ENCODE measurements at regions not wholly inside any gene's neighbourhood (a gene's known extent, or its start where the extent isn't known, plus 50 kb on each side); places are given as distances from the start of the nearest gene placed in this dataset.
"Not testable (repeated sequence)": the region's sequence is repeated elsewhere in the genome, so short reads cannot be mapped to it uniquely, and the experiment has no call there.

GRCh38 chr13:107642831-107643230 is 572.5 kb downstream of the LIG4 start:
- POLR2A ChIA-PET, result no interaction called here
- CTCF ChIA-PET, result no interaction called here
- no peaks in the 10 kb centered on the region for H3K27me3 Mint-ChIP-seq (ENCODE audit: low read depth)

GRCh38 chr13:107641574-107641973 is 573.8 kb downstream of the LIG4 start:
- no peaks in the 10 kb centered on the region for H3K4me1 Mint-ChIP-seq (ENCODE audit: low read depth)
- no peak for DNase-seq
- no peaks in the 10 kb centered on the region for H3K9me3 Mint-ChIP-seq (ENCODE audit: insufficient read depth)
- H3K27me3 Mint-ChIP-seq (ENCODE audit: low read depth), result no peaks in the 10 kb centered on the region
- H3K36me3 Mint-ChIP-seq (ENCODE audit: low read depth), result no peaks in the 10 kb centered on the region
- POLR2A ChIA-PET, result no interaction called here
- H3K27ac Mint-ChIP-seq, result no peak overlapping the region
- no peak overlapping the region for H3K4me3 Mint-ChIP-seq
- no peak for ATAC-seq
- CTCF ChIA-PET, result no interaction called here

More at GRCh38 chr13:107642831-107643230, 572.5 kb downstream of the LIG4 start:
- H3K27ac Mint-ChIP-seq, result no peak overlapping the region
- no peak for DNase-seq
- H3K9me3 Mint-ChIP-seq (ENCODE audit: insufficient read depth), result no peaks in the 10 kb centered on the region
- H3K4me3 Mint-ChIP-seq, result no peak overlapping the region
- no peaks in the 10 kb centered on the region for H3K4me1 Mint-ChIP-seq (ENCODE audit: low read depth)
- no peak for ATAC-seq
- no peaks in the 10 kb centered on the region for H3K36me3 Mint-ChIP-seq (ENCODE audit: low read depth)

- H3K27me3 Mint-ChIP-seq (ENCODE audit: low read depth), result no peaks in the 10 kb centered on the region
- ATAC-seq, result no peak
- POLR2A ChIA-PET, result no interaction called here
- no peaks in the 10 kb centered on the region for H3K9me3 Mint-ChIP-seq (ENCODE audit: insufficient read depth)
- H3K4me3 Mint-ChIP-seq, result no peak overlapping the region
- no peak for DNase-seq
- CTCF ChIA-PET, result no interaction called here
- H3K27ac Mint-ChIP-seq, result no peak overlapping the region
- H3K4me1 Mint-ChIP-seq (ENCODE audit: low read depth), result no peaks in the 10 kb centered on the region
- no peaks in the 10 kb centered on the region for H3K36me3 Mint-ChIP-seq (ENCODE audit: low read depth)
Observed at GRCh38 chr13:107625648-107626047, 589.7 kb downstream of the LIG4 start.

- no peaks in the 10 kb centered on the region for H3K27me3 Mint-ChIP-seq (ENCODE audit: low read depth)
- peaks cover 6% of the 10 kb centered on the region for H3K9me3 Mint-ChIP-seq (ENCODE audit: insufficient read depth)
- no peak overlapping the region for H3K27ac Mint-ChIP-seq
- no peak for ATAC-seq
- POLR2A ChIA-PET, result no interaction called here
- no peaks in the 10 kb centered on the region for H3K4me1 Mint-ChIP-seq (ENCODE audit: low read depth)
- H3K36me3 Mint-ChIP-seq (ENCODE audit: low read depth), result no peaks in the 10 kb centered on the region
- DNase-seq, result no peak
- CTCF ChIA-PET, result no interaction called here
- no peak overlapping the region for H3K4me3 Mint-ChIP-seq
Observed at GRCh38 chr13:107617527-107617926, 597.8 kb downstream of the LIG4 start.

GRCh38 chr13:107612376-107612775 is 603.0 kb downstream of the LIG4 start:
- CTCF ChIA-PET, result no interaction called here
- H3K27me3 Mint-ChIP-seq (ENCODE audit: low read depth), result no peaks in the 10 kb centered on the region
- DNase-seq, result no peak
- peaks cover 13% of the 10 kb centered on the region for H3K9me3 Mint-ChIP-seq (ENCODE audit: insufficient read depth)
- POLR2A ChIA-PET, result no interaction called here
- no peaks in the 10 kb centered on the region for H3K36me3 Mint-ChIP-seq (ENCODE audit: low read depth)
- ATAC-seq, result no peak
- H3K4me1 Mint-ChIP-seq (ENCODE audit: low read depth), result no peaks in the 10 kb centered on the region
- no peak overlapping the region for H3K4me3 Mint-ChIP-seq
- H3K27ac Mint-ChIP-seq, result no peak overlapping the region

- CTCF ChIA-PET, result no interaction called here
- no peak overlapping the region for H3K27ac Mint-ChIP-seq
- H3K27me3 Mint-ChIP-seq (ENCODE audit: low read depth), result no peaks in the 10 kb centered on the region
- POLR2A ChIA-PET, result no interaction called here
- ATAC-seq, result no peak
- no peaks in the 10 kb centered on the region for H3K4me1 Mint-ChIP-seq (ENCODE audit: low read depth)
- peaks cover 13% of the 10 kb centered on the region for H3K9me3 Mint-ChIP-seq (ENCODE audit: insufficient read depth)
- DNase-seq, result no peak
- no peaks in the 10 kb centered on the region for H3K36me3 Mint-ChIP-seq (ENCODE audit: low read depth)
- no peak overlapping the region for H3K4me3 Mint-ChIP-seq
Observed at GRCh38 chr13:107608736-107609135, 606.6 kb downstream of the LIG4 start.

GRCh38 chr13:107600971-107601370 is 614.4 kb downstream of the LIG4 start:
- DNase-seq (no peak), ATAC-seq (no peak)
- Mint-ChIP-seq H3K4me1 (ENCODE audit: low read depth) (no peaks in the 10 kb centered on the region), H3K9me3 (ENCODE audit: insufficient read depth) (no peaks in the 10 kb centered on the region), H3K36me3 (ENCODE audit: low read depth) (no peaks in the 10 kb centered on the region), H3K4me3 (no peak overlapping the region), H3K27ac (no peak overlapping the region), H3K27me3 (ENCODE audit: low read depth) (no peaks in the 10 kb centered on the region)
- ChIA-PET POLR2A (no interaction called here), CTCF (no interaction called here)

GRCh38 chr13:107596306-107596705 is 619.0 kb downstream of the LIG4 start:
- H3K4me3 Mint-ChIP-seq; H3K27me3 Mint-ChIP-seq (ENCODE audit: low read depth); POLR2A ChIA-PET; H3K36me3 Mint-ChIP-seq (ENCODE audit: low read depth); CTCF ChIA-PET; H3K27ac Mint-ChIP-seq; ATAC-seq; H3K9me3 Mint-ChIP-seq (ENCODE audit: insufficient read depth); H3K4me1 Mint-ChIP-seq (ENCODE audit: low read depth); DNase-seq: not testable (repeated sequence)

- no peaks in the 10 kb centered on the region for H3K27me3 Mint-ChIP-seq (ENCODE audit: low read depth)
- no peak overlapping the region for H3K4me3 Mint-ChIP-seq
- H3K36me3 Mint-ChIP-seq (ENCODE audit: low read depth), result no peaks in the 10 kb centered on the region
- ChIA-PET CTCF (no interaction called here), POLR2A (no interaction called here)
- no peak overlapping the region for H3K27ac Mint-ChIP-seq
- H3K4me1 Mint-ChIP-seq (ENCODE audit: low read depth), result no peaks in the 10 kb centered on the region
- no peaks in the 10 kb centered on the region for H3K9me3 Mint-ChIP-seq (ENCODE audit: insufficient read depth)
- ATAC-seq (no peak), DNase-seq (no peak)
Observed at GRCh38 chr13:107590556-107590955, 624.8 kb downstream of the LIG4 start.

GRCh38 chr13:107587681-107588080 is 627.7 kb downstream of the LIG4 start:
- Mint-ChIP-seq H3K4me3 (no peak overlapping the region), H3K27me3 (ENCODE audit: low read depth) (no peaks in the 10 kb centered on the region), H3K4me1 (ENCODE audit: low read depth) (no peaks in the 10 kb centered on the region), H3K9me3 (ENCODE audit: insufficient read depth) (peaks cover 4% of the 10 kb centered on the region), H3K36me3 (ENCODE audit: low read depth) (no peaks in the 10 kb centered on the region), H3K27ac (no peak overlapping the region)
- POLR2A ChIA-PET, result no interaction called here
- DNase-seq (no peak), ATAC-seq (no peak)
- CTCF ChIA-PET, result no interaction called here

- ChIA-PET POLR2A (no interaction called here), CTCF (no interaction called here)
- ATAC-seq (no peak), DNase-seq (no peak)
- H3K4me3 Mint-ChIP-seq, result no peak overlapping the region
- H3K9me3 Mint-ChIP-seq (ENCODE audit: insufficient read depth), result peaks cover 4% of the 10 kb centered on the region
- H3K36me3 Mint-ChIP-seq (ENCODE audit: low read depth), result no peaks in the 10 kb centered on the region
- H3K27me3 Mint-ChIP-seq (ENCODE audit: low read depth), result no peaks in the 10 kb centered on the region
- H3K4me1 Mint-ChIP-seq (ENCODE audit: low read depth), result no peaks in the 10 kb centered on the region
- H3K27ac Mint-ChIP-seq, result no peak overlapping the region
Observed at GRCh38 chr13:107586216-107586615, 629.1 kb downstream of the LIG4 start.

GRCh38 chr13:107585469-107586180 is 629.7 kb downstream of the LIG4 start:
- POLR2A ChIA-PET, result no interaction called here
- peaks cover 4% of the 10 kb centered on the region for H3K9me3 Mint-ChIP-seq (ENCODE audit: insufficient read depth)
- no peak for DNase-seq
- no peak overlapping the region for H3K27ac Mint-ChIP-seq
- H3K36me3 Mint-ChIP-seq (ENCODE audit: low read depth), result no peaks in the 10 kb centered on the region
- H3K27me3 Mint-ChIP-seq (ENCODE audit: low read depth), result no peaks in the 10 kb centered on the region
- H3K4me1 Mint-ChIP-seq (ENCODE audit: low read depth), result no peaks in the 10 kb centered on the region
- no peak for ATAC-seq
- CTCF ChIA-PET, result no interaction called here
- no peak overlapping the region for H3K4me3 Mint-ChIP-seq

- H3K9me3 Mint-ChIP-seq (ENCODE audit: insufficient read depth), result peaks cover 4% of the 10 kb centered on the region
- POLR2A ChIA-PET, result no interaction called here
- H3K4me3 Mint-ChIP-seq, result no peak overlapping the region
- no peaks in the 10 kb centered on the region for H3K4me1 Mint-ChIP-seq (ENCODE audit: low read depth)
- CTCF ChIA-PET, result no interaction called here
- ATAC-seq (no peak), DNase-seq (no peak)
- H3K36me3 Mint-ChIP-seq (ENCODE audit: low read depth), result no peaks in the 10 kb centered on the region
- no peaks in the 10 kb centered on the region for H3K27me3 Mint-ChIP-seq (ENCODE audit: low read depth)
- no peak overlapping the region for H3K27ac Mint-ChIP-seq
Observed at GRCh38 chr13:107582171-107582570, 633.2 kb downstream of the LIG4 start.
